GM12891 (cell line): ENCODE measurements at regions not wholly inside any gene's neighbourhood (a gene's known extent, or its start where the extent isn't known, plus 50 kb on each side); places are given as distances from the start of the nearest gene placed in this dataset.

ENCODE experiments used
- PAX5 ChIP-seq: IDR thresholded peaks from 2 replicates; pipeline ENCODE4 v1.6.1; 2011; ENCODE audit warnings: low read length, moderate library complexity, mild to moderate bottlenecking; ENCODE audit not compliant: insufficient read depth, severe bottlenecking
- POLR2A ChIP-seq: IDR thresholded peaks from 2 replicates; pipeline ENCODE4 v1.6.1; 2011; ENCODE audit warnings: low read depth, low read length, control low read depth
- POLR2AphosphoS5 ChIP-seq: IDR thresholded peaks from 2 replicates; pipeline ENCODE4 v1.6.1; 2011; ENCODE audit warnings: low read depth, low read length, control low read depth
- SPI1 ChIP-seq: IDR thresholded peaks from 2 replicates; pipeline ENCODE4 v1.6.1; 2011; ENCODE audit warnings: low read depth, low read length, control low read depth
- TAF1 ChIP-seq: IDR thresholded peaks from 2 replicates; pipeline ENCODE4 v1.6.1; 2011; ENCODE audit warnings: low read depth, low read length, control low read depth

- no peak for TF ChIP-seq POLR2AphosphoS5
- no peak for TF ChIP-seq SPI1
- no peak for TF ChIP-seq TAF1
- TF ChIP-seq POLR2A: no peak
- no peak for TF ChIP-seq PAX5
Observed at GRCh38 chr21:36545776-36546511, 66.0 kb upstream of the CLDN14 start.
